GM19240 (cell line): ENCODE measurements at regions not wholly inside any gene's neighbourhood (a gene's known extent, or its start where the extent isn't known, plus 50 kb on each side); places are given as distances from the start of the nearest gene placed in this dataset.
"Not testable (repeated sequence)": the region's sequence is repeated elsewhere in the genome, so short reads cannot be mapped to it uniquely, and the experiment has no call there.

Experiments used
- DNase-seq: peaks from one replicate; pipeline ENCODE4 v3.0.0; 2011; ENCODE audit warnings: low spot score; ENCODE audit not compliant: insufficient read length

- no peak for DNase-seq
These were observed 343.1 kb downstream of the CCER1 start for GRCh38 chr12:90611891-90612290.

GRCh38 chr12:90611048-90611447 is 343.9 kb downstream of the CCER1 start:
- DNase-seq, result no peak

GRCh38 chr12:90593596-90594295 is 361.2 kb downstream of the CCER1 start:
- DNase-seq, result no peak

GRCh38 chr12:90589956-90590355 is 365.0 kb downstream of the CCER1 start:
- DNase-seq, result no peak

- DNase-seq, result no peak
These were observed 369.2 kb downstream of the CCER1 start for GRCh38 chr12:90585640-90586304.

- no peak for DNase-seq
These were observed 378.3 kb downstream of the CCER1 start for GRCh38 chr12:90576707-90577106.

DNA sequence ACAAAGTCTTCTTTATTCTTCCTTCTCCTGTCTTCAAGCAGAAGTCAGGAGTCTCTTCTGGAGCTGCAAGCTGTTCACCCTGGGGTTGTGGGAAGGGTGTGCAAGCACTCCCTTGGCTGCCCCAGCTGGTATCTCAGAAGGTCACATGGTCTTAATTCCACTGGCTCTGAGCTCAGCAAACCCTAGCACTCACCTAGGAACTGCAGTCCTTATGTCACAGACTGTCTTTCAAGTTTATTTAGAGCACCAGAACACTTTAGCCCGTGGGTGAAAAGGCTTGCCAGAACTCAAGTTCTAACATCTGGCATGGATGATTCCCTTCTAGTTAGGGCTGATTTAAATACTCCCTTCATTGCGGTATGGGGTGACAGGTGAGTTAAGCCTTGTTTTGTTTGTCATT is 379.0 kb downstream of the CCER1 start:
- DNase-seq, result no peak

- no peak for DNase-seq
These were observed 380.3 kb downstream of the CCER1 start for GRCh38 chr12:90574676-90575075.

GRCh38 chr12:90572778-90573177 is 382.2 kb downstream of the CCER1 start:
- no peak for DNase-seq

DNA sequence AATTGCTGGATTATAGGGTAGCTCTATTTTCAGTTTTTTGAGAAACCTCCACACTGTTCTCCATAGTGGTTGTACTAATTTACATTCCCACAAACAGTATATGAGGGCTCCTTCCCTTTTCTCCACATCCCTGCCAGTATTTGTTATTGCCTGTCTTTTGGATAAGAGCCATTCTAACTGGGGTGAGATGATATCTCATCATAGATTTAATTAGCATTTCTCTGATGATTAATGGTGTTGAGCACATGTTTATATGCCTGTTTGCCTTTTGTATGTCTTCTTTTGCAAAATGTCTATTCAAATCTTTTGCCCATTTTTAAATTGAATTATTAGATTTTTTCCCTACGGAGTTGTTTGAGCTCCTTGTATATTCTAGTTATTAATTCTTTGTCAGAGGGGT is 385.3 kb downstream of the CCER1 start:
- no peak for DNase-seq

DNA sequence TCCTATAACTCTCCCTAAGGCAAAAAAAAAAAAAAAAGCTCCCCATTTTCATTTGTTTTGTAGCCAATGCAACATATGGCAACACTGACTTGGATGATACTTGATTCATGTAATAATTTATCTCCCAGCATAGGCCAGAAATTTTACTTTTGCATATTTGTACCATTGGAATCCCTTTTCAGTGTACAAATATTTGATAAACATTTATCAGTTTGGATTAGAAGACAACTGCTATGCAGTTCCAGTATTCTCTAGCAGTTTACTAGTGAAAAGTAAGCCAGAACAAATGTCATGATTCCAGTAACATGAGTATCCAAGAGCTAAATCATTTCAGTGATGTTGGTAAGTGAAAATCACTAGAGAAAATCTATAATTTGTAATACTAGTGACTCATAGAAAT is 392.3 kb downstream of the CCER1 start:
- DNase-seq, result no peak

GRCh38 chr12:90548595-90548994 is 406.4 kb downstream of the CCER1 start:
- DNase-seq, result no peak

DNA sequence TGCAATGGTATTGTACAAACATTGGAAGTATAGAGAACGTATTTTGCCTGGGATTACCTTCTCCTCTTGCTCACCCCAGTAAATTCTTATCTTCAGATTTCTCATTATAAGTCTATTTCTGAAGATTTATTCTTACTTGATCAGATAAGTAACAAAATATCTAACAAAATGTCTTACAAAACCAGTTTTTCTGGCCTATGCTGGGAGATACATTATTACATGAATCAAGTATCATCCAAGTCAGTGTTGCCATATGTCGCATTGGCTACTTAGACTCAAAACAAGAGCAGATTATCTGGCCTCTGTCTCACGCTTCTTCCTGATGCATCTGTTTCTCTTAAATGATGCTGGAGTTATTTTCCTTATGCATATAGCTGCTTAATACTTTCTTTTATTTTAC is 408.5 kb downstream of the CCER1 start:
- no peak for DNase-seq

GRCh38 chr12:90543841-90544240 is 411.1 kb downstream of the CCER1 start:
- DNase-seq, result no peak

GRCh38 chr12:90543374-90543773 is 411.6 kb downstream of the CCER1 start:
- no peak for DNase-seq

DNA sequence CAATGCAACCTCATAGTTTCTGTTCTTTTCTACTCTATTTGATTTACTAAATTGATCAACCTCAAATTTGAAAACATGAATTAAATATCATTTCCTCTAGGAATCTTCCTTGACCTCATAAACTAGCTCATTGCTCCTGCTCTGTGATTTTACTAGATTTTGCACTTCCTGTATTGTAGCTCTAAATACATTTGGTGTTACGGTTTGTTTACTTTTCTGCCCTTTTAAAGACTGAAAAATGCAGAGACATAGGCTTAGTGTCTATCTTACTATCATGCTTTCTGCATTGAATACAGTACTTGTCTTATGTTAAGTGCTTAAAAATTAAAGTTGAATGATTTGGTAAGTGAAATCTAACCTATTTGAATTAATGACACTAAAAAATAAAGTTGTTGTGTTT is 412.1 kb downstream of the CCER1 start:
- DNase-seq, result not testable (repeated sequence)

DNA sequence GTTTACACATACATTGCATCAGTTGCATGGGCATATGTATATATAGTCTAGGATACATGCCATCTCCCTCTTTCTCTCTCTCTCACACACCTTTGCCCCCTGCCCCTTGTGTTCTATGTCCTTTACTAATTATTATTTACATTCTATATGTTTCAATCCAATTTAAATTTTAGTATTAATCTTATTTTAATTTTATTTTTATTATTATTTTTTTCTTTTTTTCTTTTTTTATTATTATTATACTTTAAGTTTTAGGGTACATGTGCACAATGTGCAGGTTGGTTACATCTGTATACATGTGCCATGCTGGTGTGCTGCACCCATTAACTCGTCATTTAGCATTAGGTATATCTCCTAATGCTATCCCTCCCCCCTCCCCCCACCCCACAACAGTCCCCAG is 421.1 kb downstream of the CCER1 start:
- not testable (repeated sequence) for DNase-seq

DNA sequence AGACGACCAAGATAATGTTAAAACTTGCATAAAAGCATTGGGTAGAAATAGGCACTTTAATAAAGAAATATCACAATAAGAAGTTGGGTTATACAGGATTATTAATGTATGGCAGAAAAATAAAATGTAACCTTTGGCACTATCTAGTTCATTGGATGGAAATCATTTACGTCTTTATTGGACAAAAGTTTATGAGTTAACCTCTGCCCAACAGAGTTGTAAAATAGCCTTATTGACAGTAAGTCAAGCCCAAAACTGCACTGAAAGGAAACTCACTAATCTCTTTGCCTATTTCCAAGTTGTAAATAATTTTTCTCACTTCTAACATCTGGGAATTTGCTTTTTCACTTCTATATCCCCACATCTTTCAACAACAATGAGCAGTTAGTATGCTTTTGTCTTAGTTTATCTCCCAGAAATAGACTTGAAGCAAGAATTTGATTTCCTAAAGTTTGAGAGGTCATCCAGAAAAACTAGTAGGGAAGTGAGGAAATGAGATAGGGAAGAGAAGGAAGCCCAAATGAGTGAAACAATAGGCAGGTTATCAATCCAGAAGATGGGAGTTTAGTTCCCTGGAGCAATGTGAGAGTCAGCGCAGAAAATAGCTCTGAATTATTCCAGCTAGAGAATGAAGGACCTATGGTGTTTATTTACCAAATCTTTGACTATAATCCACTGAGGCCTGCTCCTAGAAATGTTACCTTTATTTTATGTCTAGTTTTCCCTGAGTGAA is 434.8 kb downstream of the CCER1 start:
- DNase-seq, result no peak

GRCh38 chr12:90519285-90519684 is 435.7 kb downstream of the CCER1 start:
- DNase-seq, result no peak

- DNase-seq, result no peak
These were observed 439.5 kb downstream of the CCER1 start for GRCh38 chr12:90515199-90516175.

DNA sequence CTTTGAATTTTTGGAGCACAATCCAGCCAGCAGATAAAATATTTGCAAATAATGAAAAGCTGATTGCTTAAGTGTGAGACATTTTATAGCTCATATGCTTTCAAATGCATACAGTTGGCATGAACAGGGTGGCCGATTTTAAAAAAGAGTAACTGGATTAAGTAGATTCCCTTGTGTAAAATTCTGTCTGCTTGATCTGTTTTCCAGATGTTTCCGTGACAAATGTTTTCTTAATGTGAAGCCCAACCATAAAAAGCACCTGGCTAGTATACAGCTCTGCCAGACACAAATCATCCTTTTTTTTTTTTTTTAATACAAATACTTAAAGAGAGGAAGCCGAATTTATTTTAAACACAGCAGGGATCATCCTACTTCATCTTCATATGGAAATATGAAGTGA is 440.7 kb downstream of the CCER1 start:
- DNase-seq, result no peak
